GM23248 (cell line): ENCODE measurements at regions not wholly inside any gene's neighbourhood (a gene's known extent, or its start where the extent isn't known, plus 50 kb on each side); places are given as distances from the start of the nearest gene placed in this dataset.

ENCODE experiments used
- DNase-seq: peaks from one replicate; pipeline ENCODE4 v3.0.0-alpha.2; 2015
- H2AFZ ChIP-seq: fragments of 200-600 bp; sonication (generic); 2 replicates; pipeline ENCODE4 v1.6.1; 2016; ENCODE audit warnings: antibody characterized with exemption
- H3F3A ChIP-seq: fragments of 200-600 bp; sonication (generic); 2 replicates; pipeline ENCODE4 v1.6.1; 2016; ENCODE audit warnings: mild to moderate bottlenecking, antibody characterized with exemption, mixed run types; ENCODE audit not compliant: insufficient read depth
- H3K27ac ChIP-seq: fragments of 200-600 bp; sonication (generic); 2 replicates; pipeline ENCODE4 v1.5.1; 2016; ENCODE audit warnings: mild to moderate bottlenecking
- H3K27me3 ChIP-seq: fragments of 200-600 bp; sonication (generic); replicated peaks from 2 replicates; pipeline ENCODE4 v1.6.1; 2016; ENCODE audit warnings: mild to moderate bottlenecking; ENCODE audit not compliant: insufficient read depth
- H3K36me3 ChIP-seq: fragments of 200-600 bp; sonication (generic); 2 replicates; pipeline ENCODE4 v1.6.1; 2016; ENCODE audit warnings: low read depth, mild to moderate bottlenecking
- H3K4me1 ChIP-seq: fragments of 200-600 bp; sonication (generic); 2 replicates; pipeline ENCODE4 v1.6.1; 2016; ENCODE audit warnings: mild to moderate bottlenecking; ENCODE audit not compliant: insufficient read depth
- H3K4me2 ChIP-seq: fragments of 200-600 bp; sonication (generic); one replicate; pipeline ENCODE4 v1.6.1; 2016; ENCODE audit warnings: mild to moderate bottlenecking; ENCODE audit not compliant: unreplicated experiment
- H3K4me3 ChIP-seq: fragments of 200-600 bp; sonication (generic); 2 replicates; pipeline ENCODE4 v1.5.1; 2016; ENCODE audit warnings: mild to moderate bottlenecking
- H3K79me2 ChIP-seq: fragments of 200-600 bp; sonication (generic); 2 replicates; pipeline ENCODE4 v1.6.1; 2016; ENCODE audit warnings: mild to moderate bottlenecking; ENCODE audit not compliant: insufficient read depth
- H3K9ac ChIP-seq: fragments of 200-600 bp; sonication (generic); 2 replicates; pipeline ENCODE4 v1.6.1; 2016; ENCODE audit warnings: mild to moderate bottlenecking
- H3K9me2 ChIP-seq: fragments of 200-600 bp; sonication (generic); 2 replicates; pipeline ENCODE4 v1.6.1; 2016; ENCODE audit warnings: mixed run types, mild to moderate bottlenecking, moderate library complexity; ENCODE audit not compliant: insufficient read depth
- H3K9me3 ChIP-seq: fragments of 200-600 bp; sonication (generic); one replicate; pipeline ENCODE4 v1.6.1; 2017; ENCODE audit warnings: low read depth
- H4K20me1 ChIP-seq: fragments of 200-600 bp; sonication (generic); 2 replicates; pipeline ENCODE4 v1.6.0; 2016; ENCODE audit not compliant: insufficient read depth
- EZH2 ChIP-seq: fragments of 200-600 bp; sonication (generic); IDR thresholded peaks from 2 replicates; pipeline ENCODE4 v1.6.1; 2018; ENCODE audit warnings: antibody characterized with exemption, mild to moderate bottlenecking; ENCODE audit not compliant: insufficient read depth, poor library complexity, severe bottlenecking
- EZH2phosphoT487 ChIP-seq: fragments of 200-600 bp; sonication (generic); IDR thresholded peaks from 2 replicates; pipeline ENCODE4 v1.6.1; 2018; ENCODE audit warnings: antibody characterized with exemption, moderate library complexity, mild to moderate bottlenecking, low read depth; ENCODE audit not compliant: insufficient read depth
- WGBS, 2 experiments: methylation state at CpG; one replicate each; pipeline ENCODE4 v1.1.6; 2015 to 2017; ENCODE audit warnings: low lambda C conversion rate in 2 of 2, low coverage in 1 of 2; ENCODE audit errors: missing lambda C conversion rate in 2 of 2; 5-methylcytosine and 5-hydroxymethylcytosine counted together
- in situ Hi-C: fragments of 300-500 bp; cut with MboI; formaldehyde crosslinking; loops from 2 replicates; pipeline ENCODE4 v1.15.0; 2020

- in situ Hi-C loops = no loop called here
- H4K20me1 ChIP-seq = no peaks in the 10 kb centered on the region
These were observed 98.3 kb downstream of the DYNAP start for GRCh38 chr18:54689319-54689718.

DNA sequence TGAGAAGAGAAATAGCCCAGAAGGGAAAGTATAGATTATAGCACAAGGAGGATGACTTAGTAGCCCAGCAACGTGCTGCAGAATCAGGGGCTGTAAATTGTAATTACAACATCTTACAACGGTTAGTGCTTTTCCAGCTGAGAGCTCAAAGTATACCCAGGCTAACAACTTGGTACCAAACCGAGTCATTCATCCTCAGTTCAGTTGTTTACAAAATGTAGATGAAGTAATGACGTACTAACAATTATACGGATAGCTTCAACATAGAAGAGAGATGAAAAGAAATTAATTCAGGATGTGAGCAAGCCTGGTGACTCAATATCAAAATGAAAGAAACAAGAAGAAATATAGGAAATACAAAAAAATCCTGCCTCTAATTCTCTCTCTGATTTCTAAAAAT, 99.2 kb downstream of the DYNAP start:
- peak overlapping the region; percentile 46 for H3K4me3 ChIP-seq
- H3F3A ChIP-seq = peaks cover 8% of the 10 kb centered on the region; the same call in 1 of the 2 replicates
- H3K9me3 ChIP-seq = no peaks in the 10 kb centered on the region
- TF ChIP-seq EZH2 (no peak), EZH2phosphoT487 (no peak)
- H3K36me3 ChIP-seq = no peaks in the 10 kb centered on the region
- 3 to 4% methylated on average over 5 of the region's 5 CpGs for WGBS, 2 experiments
- no peaks in the 10 kb centered on the region for H3K27me3 ChIP-seq
- no peaks in the 10 kb centered on the region for H3K9me2 ChIP-seq
- no peaks in the 10 kb centered on the region for H3K79me2 ChIP-seq
- H3K9ac ChIP-seq = peak overlapping the region; percentile 1; the same call in 1 of the 2 replicates
- H3K4me1 ChIP-seq = peaks cover 5% of the 10 kb centered on the region; the same call in 1 of the 2 replicates
- DNase-seq = peak; percentile 55
- no peaks in the 10 kb centered on the region for H4K20me1 ChIP-seq
- H3K4me2 ChIP-seq = peak overlapping the region; percentile 50
- H3K27ac ChIP-seq = no peak overlapping the region
- in situ Hi-C loops = no loop called here
- peak overlapping the region; percentile 73 for H2AFZ ChIP-seq

More at GRCh38 chr18:54689319-54689718, 98.3 kb downstream of the DYNAP start:
- H3K27me3 ChIP-seq = no peaks in the 10 kb centered on the region
- H3K9ac ChIP-seq = no peak overlapping the region
- H3K4me3 ChIP-seq = no peak overlapping the region
- peaks cover 8% of the 10 kb centered on the region; the same call in 1 of the 2 replicates for H3F3A ChIP-seq
- H3K4me2 ChIP-seq = no peak overlapping the region
- no peak for DNase-seq
- no peak for TF ChIP-seq EZH2
- TF ChIP-seq EZH2phosphoT487 = no peak
- H3K27ac ChIP-seq = no peak overlapping the region
- no peaks in the 10 kb centered on the region for H3K9me3 ChIP-seq
- peaks cover 5% of the 10 kb centered on the region; the same call in 1 of the 2 replicates for H3K4me1 ChIP-seq
- no peaks in the 10 kb centered on the region for H3K36me3 ChIP-seq
- H3K9me2 ChIP-seq = no peaks in the 10 kb centered on the region
- H2AFZ ChIP-seq = no peak overlapping the region
- WGBS, 2 experiments = 95 to 96% methylated on average over 2 of the region's 2 CpGs
- no peaks in the 10 kb centered on the region for H3K79me2 ChIP-seq

- H3K9me3 ChIP-seq = no peaks in the 10 kb centered on the region
- 0 out of 2 replicates have a peak overlapping the region, but pooled peaks have one; percentile 6 for H2AFZ ChIP-seq
- no peak overlapping the region for H3K27ac ChIP-seq
- no peak for DNase-seq
- no peak for TF ChIP-seq EZH2phosphoT487
- TF ChIP-seq EZH2 = no peak
- no peaks in the 10 kb centered on the region for H4K20me1 ChIP-seq
- in situ Hi-C loops = no loop called here
- H3K9ac ChIP-seq = no peak overlapping the region
- no peaks in the 10 kb centered on the region for H3K79me2 ChIP-seq
- H3F3A ChIP-seq = peaks cover 8% of the 10 kb centered on the region; the same call in 1 of the 2 replicates
- H3K36me3 ChIP-seq = no peaks in the 10 kb centered on the region
- 97 to 98% methylated on average over 1 of the region's 1 CpG for WGBS, 2 experiments
- H3K27me3 ChIP-seq = no peaks in the 10 kb centered on the region
- no peak overlapping the region for H3K4me2 ChIP-seq
- H3K9me2 ChIP-seq = no peaks in the 10 kb centered on the region
- H3K4me3 ChIP-seq = no peak overlapping the region
- H3K4me1 ChIP-seq = peaks cover 5% of the 10 kb centered on the region; the same call in 1 of the 2 replicates
These were observed 101.4 kb downstream of the DYNAP start for GRCh38 chr18:54692463-54692862.

- Histone ChIP-seq H3K9ac (no peak overlapping the region), H3K27me3 (no peaks in the 10 kb centered on the region), H3K9me2 (no peaks in the 10 kb centered on the region), H3K4me1 (no peaks in the 10 kb centered on the region), H2AFZ (no peak overlapping the region), H3K9me3 (no peaks in the 10 kb centered on the region), H3K27ac (no peak overlapping the region), H3K4me2 (no peak overlapping the region), H3K79me2 (no peaks in the 10 kb centered on the region), H3K36me3 (no peaks in the 10 kb centered on the region), H3K4me3 (no peak overlapping the region), H3F3A (no peaks in the 10 kb centered on the region), H4K20me1 (no peaks in the 10 kb centered on the region)
- TF ChIP-seq EZH2 (no peak), EZH2phosphoT487 (no peak)
- DNase-seq = no peak
- 71 to 75% methylated on average over 4 of the region's 4 CpGs for WGBS, 2 experiments
- in situ Hi-C loops = no loop called here
These were observed 105.7 kb downstream of the DYNAP start for GRCh38 chr18:54696616-54697293.
